ENCODE measurements at regions not wholly inside any gene's neighbourhood (a gene's known extent, or its start where the extent isn't known, plus 50 kb on each side); places are given as distances from the start of the nearest gene placed in this dataset.

GRCh38 chr3:148606979-148607378, 90.7 kb upstream of the AGTR1 start:
- no peak for TF ChIP-seq POLR2A (IDR thresholded peaks at IDR 0.05)
- TF ChIP-seq CTCF (IDR thresholded peaks at IDR 0.05) = no peak
